Glutamatergic neuron (in vitro differentiated cells): ENCODE measurements at regions not wholly inside any gene's neighbourhood (a gene's known extent, or its start where the extent isn't known, plus 50 kb on each side); places are given as distances from the start of the nearest gene placed in this dataset.

Experiments
- DNase-seq: peaks from one replicate; pipeline ENCODE4 v3.0.0; 2022
- H3K27ac Mint-ChIP-seq: one replicate; pipeline ENCODE4 v1.8.0; 2020; ENCODE audit warnings: mild to moderate bottlenecking, mixed read lengths, inconsistent platforms; ENCODE audit not compliant: unreplicated experiment
- H3K27me3 Mint-ChIP-seq: one replicate; pipeline ENCODE4 v1.8.0; 2020; ENCODE audit warnings: mild to moderate bottlenecking, moderate library complexity, mixed read lengths, inconsistent platforms; ENCODE audit not compliant: unreplicated experiment
- H3K36me3 Mint-ChIP-seq: one replicate; pipeline ENCODE4 v1.8.0; 2020; ENCODE audit warnings: mild to moderate bottlenecking, mixed read lengths, inconsistent platforms; ENCODE audit not compliant: unreplicated experiment
- H3K4me1 Mint-ChIP-seq: one replicate; pipeline ENCODE4 v1.8.0; 2020; ENCODE audit warnings: mild to moderate bottlenecking, low read depth, mixed read lengths, inconsistent platforms; ENCODE audit not compliant: unreplicated experiment
- H3K4me3 Mint-ChIP-seq: one replicate; pipeline ENCODE4 v1.8.0; 2020; ENCODE audit warnings: mild to moderate bottlenecking, mixed read lengths, inconsistent platforms; ENCODE audit not compliant: unreplicated experiment
- H3K9me3 Mint-ChIP-seq: one replicate; pipeline ENCODE4 v1.8.0; 2020; ENCODE audit warnings: mild to moderate bottlenecking, moderate library complexity, mixed read lengths, inconsistent platforms; ENCODE audit not compliant: unreplicated experiment
- CTCF ChIP-seq: fragments of 200-600 bp; sonication (generic); IDR thresholded peaks from one replicate; pipeline ENCODE4 v1.5.0; 2021; ENCODE audit not compliant: partially characterized antibody, unreplicated experiment

- Mint-ChIP-seq H3K36me3 (no peaks in the 10 kb centered on the region), H3K27me3 (no peaks in the 10 kb centered on the region), H3K9me3 (no peaks in the 10 kb centered on the region), H3K27ac (no peak overlapping the region), H3K4me3 (no peak overlapping the region), H3K4me1 (no peaks in the 10 kb centered on the region)
- DNase-seq: no peak
- TF ChIP-seq CTCF: no peak
Observed at GRCh38 chr6:105897131-105897530, 189.0 kb upstream of the PRDM1 start.

GRCh38 chr6:105896821-105897095, 189.4 kb upstream of the PRDM1 start:
- Mint-ChIP-seq H3K27me3 (no peaks in the 10 kb centered on the region), H3K27ac (no peak overlapping the region), H3K36me3 (no peaks in the 10 kb centered on the region), H3K4me3 (no peak overlapping the region), H3K4me1 (no peaks in the 10 kb centered on the region), H3K9me3 (no peaks in the 10 kb centered on the region)
- DNase-seq: no peak
- no peak for TF ChIP-seq CTCF

GRCh38 chr6:105896052-105896820, 189.9 kb upstream of the PRDM1 start:
- H3K9me3 Mint-ChIP-seq: no peaks in the 10 kb centered on the region
- no peak for DNase-seq
- no peak overlapping the region for H3K27ac Mint-ChIP-seq
- no peak for TF ChIP-seq CTCF
- no peaks in the 10 kb centered on the region for H3K4me1 Mint-ChIP-seq
- H3K4me3 Mint-ChIP-seq: no peak overlapping the region
- H3K27me3 Mint-ChIP-seq: no peaks in the 10 kb centered on the region
- no peaks in the 10 kb centered on the region for H3K36me3 Mint-ChIP-seq

- DNase-seq: no peak
- Mint-ChIP-seq H3K36me3 (peaks cover 7% of the 10 kb centered on the region), H3K27ac (no peak overlapping the region), H3K9me3 (peaks cover 2% of the 10 kb centered on the region), H3K4me3 (no peak overlapping the region), H3K4me1 (no peaks in the 10 kb centered on the region), H3K27me3 (no peaks in the 10 kb centered on the region)
- TF ChIP-seq CTCF: no peak
Observed at GRCh38 chr6:105894556-105894955, 191.6 kb upstream of the PRDM1 start.

- no peak overlapping the region for H3K27ac Mint-ChIP-seq
- H3K4me1 Mint-ChIP-seq: no peaks in the 10 kb centered on the region
- no peak overlapping the region for H3K4me3 Mint-ChIP-seq
- peaks cover 2% of the 10 kb centered on the region for H3K9me3 Mint-ChIP-seq
- no peak for TF ChIP-seq CTCF
- H3K27me3 Mint-ChIP-seq: no peaks in the 10 kb centered on the region
- peaks cover 11% of the 10 kb centered on the region for H3K36me3 Mint-ChIP-seq
- no peak for DNase-seq
Observed at GRCh38 chr6:105893741-105894140, 192.4 kb upstream of the PRDM1 start.
